NCI-H2029 (cell line): ENCODE measurements at regions not wholly inside any gene's neighbourhood (a gene's known extent, or its start where the extent isn't known, plus 50 kb on each side); places are given as distances from the start of the nearest gene placed in this dataset.

Experiments
- DNase-seq: peaks from one replicate; lab custom pipeline; 2025; lab: John Stamatoyannopoulos, UW

GRCh38 chr11:122345586-122345985, 229.6 kb upstream of the BLID start:
- no peak for DNase-seq

GRCh38 chr11:122344215-122344614, 228.2 kb upstream of the BLID start:
- no peak for DNase-seq

GRCh38 chr11:122343210-122343609, 227.2 kb upstream of the BLID start:
- DNase-seq = no peak

- no peak for DNase-seq
Observed at GRCh38 chr11:122342089-122342744, 226.2 kb upstream of the BLID start.

- no peak for DNase-seq
Observed at GRCh38 chr11:122341477-122341876, 225.5 kb upstream of the BLID start.

GRCh38 chr11:122340607-122341290, 224.7 kb upstream of the BLID start:
- no peak for DNase-seq

GRCh38 chr11:122339436-122340060, 223.5 kb upstream of the BLID start:
- DNase-seq = no peak

GRCh38 chr11:122337704-122338103, 221.7 kb upstream of the BLID start:
- no peak for DNase-seq

GRCh38 chr11:122337241-122337640, 221.2 kb upstream of the BLID start:
- DNase-seq = no peak

- no peak for DNase-seq
Observed at GRCh38 chr11:122336706-122337105, 220.7 kb upstream of the BLID start.

- no peak for DNase-seq
Observed at GRCh38 chr11:122334546-122335339, 218.7 kb upstream of the BLID start.

- DNase-seq = no peak
Observed at GRCh38 chr11:122333467-122333866, 217.5 kb upstream of the BLID start.

- no peak for DNase-seq
Observed at GRCh38 chr11:122331079-122331478, 215.1 kb upstream of the BLID start.

GRCh38 chr11:122330279-122330965, 214.4 kb upstream of the BLID start:
- no peak for DNase-seq

GRCh38 chr11:122327528-122327927, 211.5 kb upstream of the BLID start:
- DNase-seq = no peak

GRCh38 chr11:122323754-122324421, 207.9 kb upstream of the BLID start:
- no peak for DNase-seq

- DNase-seq = no peak
Observed at GRCh38 chr11:122322329-122322728, 206.3 kb upstream of the BLID start.

- no peak for DNase-seq
Observed at GRCh38 chr11:122320671-122321070, 204.7 kb upstream of the BLID start.

GRCh38 chr11:122319691-122320620, 203.9 kb upstream of the BLID start:
- no peak for DNase-seq

GRCh38 chr11:122319085-122319484, 203.1 kb upstream of the BLID start:
- DNase-seq = no peak
